BE2C (cell line): ENCODE measurements at regions not wholly inside any gene's neighbourhood (a gene's known extent, or its start where the extent isn't known, plus 50 kb on each side); places are given as distances from the start of the nearest gene placed in this dataset.

Source experiments
- DNase-seq: peaks from one replicate; pipeline ENCODE4 v3.0.0-alpha.2; 2020
- H3K27me3 ChIP-seq: fragments of 250-450 bp; sonication (Bioruptor Pico); 2 replicates; pipeline ENCODE4 v1.5.1; 2020; ENCODE audit warnings: mild to moderate bottlenecking
- H3K36me3 ChIP-seq: fragments of 250-450 bp; sonication (Bioruptor Pico); 2 replicates; pipeline ENCODE4 v1.5.1; 2020; ENCODE audit warnings: mild to moderate bottlenecking
- H3K4me1 ChIP-seq: fragments of 250-450 bp; sonication (Bioruptor Pico); 2 replicates; pipeline ENCODE4 v1.5.1; 2020
- H3K4me3 ChIP-seq: 2 replicates; pipeline ENCODE4 v1.5.1; 2011; ENCODE audit warnings: low read depth, low read length
- H3K9me3 ChIP-seq: fragments of 250-450 bp; sonication (Bioruptor Pico); 2 replicates; pipeline ENCODE4 v1.5.1; 2020
- TF ChIP-seq, protein P1 (sequence below): IDR thresholded peaks from 2 replicates; pipeline ENCODE4 v1.5.1; 2012; ENCODE audit warnings: mild to moderate bottlenecking, low read depth, low read length

DNA sequence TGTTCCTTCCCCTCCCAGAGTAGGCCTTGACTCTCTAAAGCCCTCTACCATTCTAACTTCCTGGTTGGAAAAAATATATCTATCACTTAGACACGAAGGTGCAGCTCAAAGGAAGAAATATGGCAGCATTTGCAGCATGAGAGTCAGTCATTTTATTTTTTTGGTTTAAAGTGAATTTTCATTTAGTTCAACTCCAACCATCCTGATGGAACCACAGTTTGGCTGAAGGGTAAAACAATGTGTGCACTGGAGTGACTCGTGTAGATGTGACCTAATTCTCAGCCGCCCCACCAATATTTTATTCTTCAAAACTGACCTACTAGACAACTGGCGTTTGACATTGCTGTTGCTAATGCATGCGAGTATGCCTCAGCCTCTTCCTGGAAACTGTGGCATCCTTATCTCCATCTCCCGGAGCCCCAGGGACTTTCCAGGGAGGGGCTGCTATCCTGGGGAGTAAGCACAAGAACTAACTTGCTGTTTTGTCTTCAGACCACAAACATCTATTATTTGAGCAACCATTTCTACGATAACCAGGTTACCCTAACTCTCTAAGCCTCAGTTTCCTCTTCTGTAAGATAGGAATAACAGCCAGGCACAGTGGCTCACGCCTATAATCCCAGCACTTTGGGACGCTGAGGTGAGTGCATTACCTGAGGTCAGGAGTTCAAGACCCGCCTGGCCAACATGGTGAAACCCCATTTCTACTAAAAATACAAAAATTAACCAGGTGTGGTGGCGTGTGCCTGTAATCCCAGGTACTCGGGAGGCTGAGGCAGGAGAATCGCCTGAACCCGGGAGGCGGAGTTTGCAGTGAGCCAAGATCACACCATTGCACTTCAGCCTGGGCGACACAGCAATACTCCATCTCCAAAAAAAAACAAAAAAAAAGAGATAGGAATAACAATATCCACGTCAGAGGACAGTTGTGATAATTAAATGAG is 148.7 kb upstream of the JARID2 start:
- H3K36me3 ChIP-seq, result no peaks in the 10 kb centered on the region
- H3K4me3 ChIP-seq, result no peak overlapping the region
- TF ChIP-seq, protein P1, sequence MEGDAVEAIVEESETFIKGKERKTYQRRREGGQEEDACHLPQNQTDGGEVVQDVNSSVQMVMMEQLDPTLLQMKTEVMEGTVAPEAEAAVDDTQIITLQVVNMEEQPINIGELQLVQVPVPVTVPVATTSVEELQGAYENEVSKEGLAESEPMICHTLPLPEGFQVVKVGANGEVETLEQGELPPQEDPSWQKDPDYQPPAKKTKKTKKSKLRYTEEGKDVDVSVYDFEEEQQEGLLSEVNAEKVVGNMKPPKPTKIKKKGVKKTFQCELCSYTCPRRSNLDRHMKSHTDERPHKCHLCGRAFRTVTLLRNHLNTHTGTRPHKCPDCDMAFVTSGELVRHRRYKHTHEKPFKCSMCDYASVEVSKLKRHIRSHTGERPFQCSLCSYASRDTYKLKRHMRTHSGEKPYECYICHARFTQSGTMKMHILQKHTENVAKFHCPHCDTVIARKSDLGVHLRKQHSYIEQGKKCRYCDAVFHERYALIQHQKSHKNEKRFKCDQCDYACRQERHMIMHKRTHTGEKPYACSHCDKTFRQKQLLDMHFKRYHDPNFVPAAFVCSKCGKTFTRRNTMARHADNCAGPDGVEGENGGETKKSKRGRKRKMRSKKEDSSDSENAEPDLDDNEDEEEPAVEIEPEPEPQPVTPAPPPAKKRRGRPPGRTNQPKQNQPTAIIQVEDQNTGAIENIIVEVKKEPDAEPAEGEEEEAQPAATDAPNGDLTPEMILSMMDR, result no peak
- H3K4me1 ChIP-seq, result no peaks in the 10 kb centered on the region
- no peaks in the 10 kb centered on the region for H3K27me3 ChIP-seq
- H3K9me3 ChIP-seq, result no peaks in the 10 kb centered on the region
- DNase-seq, result no peak

DNA sequence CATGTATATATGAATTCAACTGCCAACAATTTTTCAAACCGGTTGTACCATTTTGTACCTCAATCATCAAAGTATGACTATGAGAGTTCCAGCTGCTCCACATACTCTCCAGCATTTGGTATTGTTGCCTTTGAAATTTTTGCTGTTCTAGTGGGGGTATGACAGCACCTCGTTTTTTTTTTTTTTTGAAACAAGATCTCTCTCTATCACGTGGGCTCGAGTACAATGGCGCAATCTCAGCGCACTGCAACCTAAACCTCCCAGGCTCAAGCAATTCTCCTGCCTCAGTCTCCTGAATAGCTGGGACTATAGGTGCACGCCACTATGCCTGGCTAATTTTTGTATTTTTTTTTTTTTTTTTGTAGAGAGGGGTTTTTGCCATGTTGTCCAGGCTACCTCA is 144.7 kb upstream of the JARID2 start:
- no peaks in the 10 kb centered on the region for H3K36me3 ChIP-seq
- H3K4me3 ChIP-seq, result no peak overlapping the region
- TF ChIP-seq, protein P1, result no peak
- no peaks in the 10 kb centered on the region for H3K4me1 ChIP-seq
- no peak for DNase-seq
- H3K27me3 ChIP-seq, result no peaks in the 10 kb centered on the region
- H3K9me3 ChIP-seq, result no peaks in the 10 kb centered on the region

DNA sequence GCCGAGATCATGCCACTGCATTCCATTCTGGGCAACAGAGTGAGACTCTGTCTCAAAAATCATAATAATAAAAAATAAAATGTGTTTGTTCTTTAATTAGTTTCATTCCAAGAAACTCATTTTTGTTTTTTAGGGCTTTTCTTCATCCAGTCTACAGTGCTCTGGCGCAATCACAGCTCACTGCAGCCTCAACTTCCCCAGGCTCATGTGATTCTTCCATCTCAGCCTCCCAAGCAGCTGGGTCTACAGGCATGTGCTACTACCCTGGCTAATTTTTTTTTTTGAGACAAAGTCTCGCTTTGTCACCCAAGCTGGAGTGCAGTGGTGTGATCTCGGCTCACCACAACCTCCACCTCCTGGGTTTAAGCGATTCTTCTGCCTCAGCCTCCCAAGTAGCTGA is 143.6 kb upstream of the JARID2 start:
- Histone ChIP-seq H3K4me1 (peaks cover 2% of the 10 kb centered on the region; the same call in 1 of the 2 replicates), H3K27me3 (no peaks in the 10 kb centered on the region), H3K36me3 (no peaks in the 10 kb centered on the region), H3K4me3 (no peak overlapping the region), H3K9me3 (no peaks in the 10 kb centered on the region)
- TF ChIP-seq, protein P1, result no peak
- DNase-seq, result no peak

DNA sequence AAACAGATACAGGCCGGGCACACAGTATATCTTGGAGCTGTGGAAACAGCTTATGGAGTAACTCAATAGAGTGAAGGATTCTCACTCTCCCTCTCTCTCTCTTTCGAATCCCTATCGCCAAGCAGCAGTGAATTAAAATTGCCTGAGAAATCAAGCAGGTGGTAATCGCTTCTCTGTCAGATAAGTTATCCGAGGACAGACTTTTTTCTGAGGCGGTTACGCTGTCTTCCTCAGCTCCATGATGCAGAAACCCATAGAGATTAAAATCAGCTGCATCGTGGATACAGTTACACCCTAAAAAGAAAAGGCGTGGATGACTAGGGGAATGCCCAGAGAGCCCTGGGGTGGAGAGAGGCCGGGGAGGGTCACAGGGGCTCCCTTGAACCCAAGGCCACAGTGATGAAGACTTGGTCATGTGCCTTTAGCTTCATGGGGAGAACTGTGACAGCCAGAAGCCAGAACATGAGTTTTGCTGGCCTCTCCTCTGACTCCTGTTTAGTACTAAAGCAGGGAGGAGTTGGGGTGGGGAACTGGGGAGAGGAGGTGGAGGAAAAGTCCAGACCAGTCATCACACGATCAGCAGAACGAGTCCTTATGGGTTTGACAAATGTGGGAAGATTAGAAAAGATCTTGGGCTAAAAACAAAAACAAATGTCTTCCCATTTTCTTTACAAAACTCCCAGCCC is 138.8 kb upstream of the JARID2 start:
- TF ChIP-seq, protein P1, result no peak
- no peak overlapping the region for H3K4me3 ChIP-seq
- no peak for DNase-seq

DNA sequence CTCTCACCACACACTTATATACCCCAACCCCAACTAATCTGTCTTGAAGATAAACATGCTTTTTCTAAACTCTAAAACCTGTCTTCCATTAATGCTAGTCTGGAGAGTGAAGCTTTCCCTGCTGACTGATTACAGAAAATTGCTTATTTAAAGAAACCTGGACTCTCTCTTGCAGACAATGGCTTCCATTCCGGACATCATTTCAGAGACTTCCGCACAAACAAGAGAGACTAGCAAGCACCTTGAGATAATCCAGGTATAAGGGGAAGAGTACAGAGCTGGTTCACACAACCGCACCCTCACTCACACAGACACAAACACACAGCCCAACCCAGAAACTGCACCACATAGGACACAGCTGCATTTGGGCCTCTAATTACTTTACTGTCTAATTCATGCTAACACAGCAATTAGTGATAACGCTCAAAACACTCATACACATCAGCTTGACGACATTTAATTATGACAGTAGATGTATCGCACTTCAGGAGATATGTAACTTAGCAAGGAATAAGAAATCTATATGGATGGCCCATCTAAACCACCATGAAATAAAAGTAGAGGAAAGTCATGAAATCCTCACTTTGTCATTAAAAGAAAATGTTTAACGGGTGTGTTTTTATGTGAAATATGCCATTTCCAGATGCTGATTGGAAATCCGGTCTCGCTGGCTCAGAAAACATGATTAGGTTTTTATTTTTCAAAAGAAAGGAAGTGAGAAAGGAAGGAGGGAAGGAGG is 138.1 kb upstream of the JARID2 start:
- TF ChIP-seq, protein P1, result no peak
- H3K9me3 ChIP-seq, result no peaks in the 10 kb centered on the region
- H3K4me3 ChIP-seq, result no peak overlapping the region

More for the DNA sequence above, 138.8 kb upstream of the JARID2 start:
- Histone ChIP-seq H3K36me3 (no peaks in the 10 kb centered on the region), H3K27me3 (no peaks in the 10 kb centered on the region), H3K4me1 (peaks cover 2% of the 10 kb centered on the region), H3K9me3 (no peaks in the 10 kb centered on the region)

More for the DNA sequence above, 138.1 kb upstream of the JARID2 start:
- Histone ChIP-seq H3K27me3 (no peaks in the 10 kb centered on the region), H3K4me1 (peaks cover 2% of the 10 kb centered on the region), H3K36me3 (no peaks in the 10 kb centered on the region)
- DNase-seq, result no peak
